ENCODE measurements at regions not wholly inside any gene's neighbourhood (a gene's known extent, or its start where the extent isn't known, plus 50 kb on each side); places are given as distances from the start of the nearest gene placed in this dataset.
"Not testable (repeated sequence)": the region's sequence is repeated elsewhere in the genome, so short reads cannot be mapped to it uniquely, and the experiment has no call there.

DNA sequence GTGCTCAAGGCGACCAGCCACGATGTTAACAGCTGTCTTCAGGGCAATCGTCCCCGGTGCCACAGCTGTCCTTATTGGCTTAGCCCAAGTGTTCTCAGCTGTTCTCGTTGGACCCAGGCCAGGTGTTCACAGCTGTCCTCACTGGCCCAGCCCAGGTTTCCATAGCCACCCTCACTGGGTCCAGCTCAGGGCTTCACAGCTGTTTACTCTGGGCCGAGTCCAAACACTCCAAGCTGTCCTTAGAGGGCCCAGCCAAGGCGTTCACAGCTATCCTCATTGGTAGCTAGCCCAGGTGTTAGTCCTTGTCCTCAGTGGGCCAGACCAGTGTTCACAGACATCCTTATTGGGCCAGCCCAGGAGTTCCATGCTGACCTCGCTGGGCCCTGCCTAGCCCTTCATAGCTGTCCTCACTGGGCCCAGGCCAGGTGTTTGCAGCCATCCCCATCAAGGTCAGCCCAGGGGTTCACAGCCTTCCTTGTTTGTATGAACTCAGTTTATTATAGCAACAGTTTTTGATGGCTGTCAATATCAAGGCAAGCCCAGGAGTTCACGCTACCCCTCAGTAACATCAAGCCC, 106.0 kb upstream of the THOC3 start:
- TF ChIP-seq, protein P1, sequence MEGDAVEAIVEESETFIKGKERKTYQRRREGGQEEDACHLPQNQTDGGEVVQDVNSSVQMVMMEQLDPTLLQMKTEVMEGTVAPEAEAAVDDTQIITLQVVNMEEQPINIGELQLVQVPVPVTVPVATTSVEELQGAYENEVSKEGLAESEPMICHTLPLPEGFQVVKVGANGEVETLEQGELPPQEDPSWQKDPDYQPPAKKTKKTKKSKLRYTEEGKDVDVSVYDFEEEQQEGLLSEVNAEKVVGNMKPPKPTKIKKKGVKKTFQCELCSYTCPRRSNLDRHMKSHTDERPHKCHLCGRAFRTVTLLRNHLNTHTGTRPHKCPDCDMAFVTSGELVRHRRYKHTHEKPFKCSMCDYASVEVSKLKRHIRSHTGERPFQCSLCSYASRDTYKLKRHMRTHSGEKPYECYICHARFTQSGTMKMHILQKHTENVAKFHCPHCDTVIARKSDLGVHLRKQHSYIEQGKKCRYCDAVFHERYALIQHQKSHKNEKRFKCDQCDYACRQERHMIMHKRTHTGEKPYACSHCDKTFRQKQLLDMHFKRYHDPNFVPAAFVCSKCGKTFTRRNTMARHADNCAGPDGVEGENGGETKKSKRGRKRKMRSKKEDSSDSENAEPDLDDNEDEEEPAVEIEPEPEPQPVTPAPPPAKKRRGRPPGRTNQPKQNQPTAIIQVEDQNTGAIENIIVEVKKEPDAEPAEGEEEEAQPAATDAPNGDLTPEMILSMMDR (IDR thresholded peaks at IDR 0.05), result not testable (repeated sequence)
- TF ChIP-seq POLR2A (IDR thresholded peaks at IDR 0.05), result not testable (repeated sequence)

Measured in Peyer's patch (tissue), 4 donors.